Sciatic nerve (tissue), 2 donors: ENCODE measurements at regions not wholly inside any gene's neighbourhood (a gene's known extent, or its start where the extent isn't known, plus 50 kb on each side); places are given as distances from the start of the nearest gene placed in this dataset.

Experiments
- ATAC-seq: fragments of 200-7000 bp; cut with Tn5 transposase; one replicate; pipeline ENCODE4 v1.9.1; 2020; ENCODE audit warnings: mild to moderate bottlenecking, moderate library complexity
- DNase-seq: peaks from one replicate; pipeline ENCODE4 v3.0.0-alpha.2; 2020; ENCODE audit warnings: low spot score
- intact Hi-C: fragments of 100-400 bp; cut with DNase I; formaldehyde crosslinking; loops from one replicate; pipeline ENCODE4 v1.14.2; 2022
- donor health status: DM: no; HTN: no; CAD: no.
- donor health status: DM: no; HTN: no; CAD: no.

DNA sequence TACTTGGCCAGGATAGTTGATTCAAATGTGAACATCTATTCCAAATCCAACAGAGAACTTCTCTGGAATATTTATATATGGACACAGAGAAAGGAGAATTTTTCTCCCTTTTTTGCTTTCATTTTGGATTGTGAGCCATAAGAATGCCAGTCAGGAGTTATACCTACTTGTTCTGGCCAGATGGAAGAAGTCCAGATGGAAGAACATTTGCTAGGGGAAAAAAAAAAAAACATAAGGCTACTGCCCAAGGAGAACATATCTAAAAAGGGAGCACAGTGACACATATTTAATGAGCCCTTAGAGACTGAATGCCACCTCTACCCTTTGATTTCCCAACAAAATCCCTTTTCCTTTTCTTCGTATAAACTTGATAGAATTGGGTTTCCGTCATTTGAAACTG is 61.7 kb upstream of the PPP2R2B start:
- no peak for DNase-seq
- ATAC-seq: no peak
- intact Hi-C loops: no loop called here

DNA sequence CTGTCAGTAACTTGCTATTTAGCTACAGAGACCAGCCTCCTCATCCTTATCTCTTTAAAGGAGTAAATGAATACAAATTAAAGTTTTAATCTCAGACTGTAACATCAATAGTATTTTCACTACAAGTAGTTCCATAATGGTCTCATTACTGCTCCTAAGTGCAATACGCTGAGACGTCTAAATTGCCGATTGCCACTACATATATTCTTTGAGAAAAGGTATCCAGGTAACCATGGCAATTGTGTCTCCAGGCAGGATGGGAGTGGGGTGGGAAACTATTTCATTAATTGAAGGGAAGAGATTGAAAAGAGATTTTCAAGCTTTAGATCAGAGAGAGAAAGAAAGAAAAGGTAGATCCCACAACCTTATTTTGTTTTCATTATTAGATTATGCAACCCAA is 65.5 kb upstream of the PPP2R2B start:
- DNase-seq (no peak), ATAC-seq (no peak)
- intact Hi-C loops: no loop called here

DNA sequence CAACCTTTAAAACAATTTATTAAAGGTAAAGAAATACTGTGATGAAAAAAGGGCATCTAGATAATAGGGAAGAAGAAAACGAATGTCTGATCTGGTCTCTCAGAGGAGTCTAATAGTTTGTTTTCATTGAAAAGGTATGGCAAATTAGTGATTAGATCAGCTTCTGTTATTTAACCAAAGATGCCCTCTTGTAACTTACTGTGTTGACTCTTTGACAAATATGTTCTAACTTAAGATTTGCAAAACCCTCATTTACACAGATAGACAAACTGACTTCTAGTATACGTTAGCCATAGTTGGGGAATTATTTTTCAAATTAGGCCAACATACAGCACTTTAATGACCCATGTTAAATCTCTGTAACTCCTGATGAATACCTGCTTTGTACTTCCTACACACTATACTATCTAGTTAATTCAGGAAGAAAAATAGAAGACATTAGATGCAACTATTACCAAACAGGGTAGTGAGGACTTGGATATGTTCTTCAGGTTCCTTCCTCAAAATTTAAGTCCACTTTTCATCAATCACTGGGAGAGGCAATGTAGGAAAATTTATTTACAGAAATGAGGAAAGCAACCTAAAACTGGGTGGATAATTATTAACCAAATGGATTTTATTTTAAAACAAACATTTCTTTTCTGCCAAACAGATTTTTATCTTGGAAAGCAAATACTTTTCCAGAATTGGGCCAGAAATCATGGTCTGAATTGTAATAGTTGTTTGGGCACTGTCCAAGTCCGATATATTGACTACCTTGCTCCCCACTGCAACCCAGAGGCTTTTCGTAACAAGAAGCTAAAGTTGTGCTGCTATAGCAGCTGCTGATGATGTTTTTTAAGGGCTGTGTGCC is 66.4 kb upstream of the PPP2R2B start:
- ATAC-seq: no peak
- intact Hi-C loops: no loop called here

DNA sequence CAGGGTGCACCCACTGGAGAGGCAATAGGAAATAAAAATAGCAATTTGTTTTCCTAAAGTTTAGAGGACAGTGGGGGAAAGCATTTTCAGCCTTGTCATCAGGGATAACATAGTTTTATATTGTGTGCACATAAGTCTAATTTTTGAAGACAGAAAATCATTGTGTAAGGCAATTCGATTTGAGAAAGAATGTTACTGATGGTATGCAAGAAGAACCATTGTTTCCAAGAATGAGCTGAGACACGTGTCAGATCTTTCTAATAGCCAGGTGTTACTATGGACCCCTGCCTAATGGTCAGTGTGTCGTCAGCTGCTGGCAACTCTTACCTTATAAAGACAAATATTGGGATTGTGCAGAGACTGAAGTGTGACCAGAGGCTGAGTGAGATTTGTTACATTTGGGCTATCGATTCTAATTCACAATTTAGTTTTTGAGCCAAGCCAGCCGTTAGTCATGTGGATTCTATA is 67.1 kb upstream of the PPP2R2B start:
- intact Hi-C loops: no loop called here
- no peak for ATAC-seq
- DNase-seq: no peak

More for the DNA sequence above, 66.4 kb upstream of the PPP2R2B start:
- no peak for DNase-seq

DNA sequence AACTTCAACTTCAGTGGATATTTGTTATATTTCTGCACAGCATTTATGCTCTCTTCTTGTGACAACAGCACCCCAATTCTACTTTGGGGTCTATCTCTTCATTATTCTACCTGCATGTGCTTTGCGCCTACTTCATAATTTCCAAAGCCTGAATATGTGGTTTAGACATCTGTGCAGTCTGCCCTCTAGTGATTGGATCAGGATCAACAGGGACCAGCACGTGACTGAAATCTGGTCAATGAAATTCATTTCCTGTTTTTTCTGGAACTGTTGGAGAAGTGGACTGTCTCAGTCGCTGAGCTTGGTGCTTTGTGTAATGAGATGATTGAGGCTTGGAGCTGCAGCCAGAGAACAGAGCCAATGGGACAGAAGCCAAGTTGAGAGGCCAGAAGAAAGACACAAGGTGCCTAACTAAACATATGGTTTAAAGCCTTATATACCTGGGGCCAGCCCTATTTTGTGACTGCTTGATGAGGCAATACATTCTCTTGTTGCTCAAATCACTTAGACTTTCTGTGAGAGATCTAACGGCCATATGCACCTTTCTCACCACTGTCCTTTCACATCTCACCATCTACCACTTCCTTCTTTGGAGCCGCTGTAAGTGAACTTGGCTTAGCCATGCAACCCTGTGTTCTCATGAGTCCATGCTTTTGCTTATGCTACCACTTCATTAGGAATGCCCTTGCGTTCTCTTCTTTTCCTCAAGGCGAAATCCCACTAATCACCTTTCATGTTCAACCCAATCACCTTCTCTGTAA is 68.8 kb upstream of the PPP2R2B start:
- no peak for ATAC-seq
- intact Hi-C loops: no loop called here
- DNase-seq: no peak

DNA sequence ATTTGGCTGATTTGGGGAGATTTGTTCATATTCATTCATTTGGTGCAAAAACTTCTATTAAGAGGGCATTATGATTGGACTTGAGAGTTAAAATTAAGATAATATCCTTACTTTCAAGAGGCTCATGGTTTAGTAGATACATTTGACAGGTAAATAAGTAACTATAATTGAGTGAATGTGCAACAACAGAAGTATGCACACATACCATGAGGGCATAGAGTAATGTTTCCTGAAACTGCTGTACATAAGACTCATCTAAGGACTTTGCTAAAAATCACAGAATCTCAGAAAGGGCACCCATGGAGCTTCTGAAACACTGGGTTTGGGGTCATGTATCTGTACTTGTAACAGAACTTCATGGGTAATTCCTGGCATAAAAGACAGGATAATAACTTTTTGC is 70.1 kb upstream of the PPP2R2B start:
- intact Hi-C loops: no loop called here
- ATAC-seq: no peak
- no peak for DNase-seq

GRCh38 chr5:146952168-146952567 is 73.6 kb upstream of the PPP2R2B start:
- DNase-seq (no peak), ATAC-seq (no peak)
- intact Hi-C loops: no loop called here

DNA sequence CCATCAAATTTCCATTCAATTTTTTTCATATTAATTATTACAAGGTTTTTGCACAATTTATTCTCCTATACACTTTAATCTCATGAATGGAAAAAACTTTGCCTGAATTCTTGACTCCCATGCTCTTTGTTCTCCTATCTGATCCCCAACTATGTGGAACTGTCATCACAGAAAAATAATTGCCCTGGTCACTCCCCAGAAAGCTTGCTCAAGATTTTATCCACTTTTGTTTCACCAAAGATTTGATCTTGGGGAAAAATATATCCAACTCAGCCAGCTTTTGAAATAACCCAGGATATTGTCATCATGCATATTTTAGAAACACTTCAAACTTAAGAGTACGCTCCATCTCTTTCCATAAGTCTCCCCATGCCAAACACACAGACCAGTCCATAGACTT is 77.7 kb upstream of the PPP2R2B start:
- ATAC-seq: no peak
- intact Hi-C loops: no loop called here
- DNase-seq: no peak

DNA sequence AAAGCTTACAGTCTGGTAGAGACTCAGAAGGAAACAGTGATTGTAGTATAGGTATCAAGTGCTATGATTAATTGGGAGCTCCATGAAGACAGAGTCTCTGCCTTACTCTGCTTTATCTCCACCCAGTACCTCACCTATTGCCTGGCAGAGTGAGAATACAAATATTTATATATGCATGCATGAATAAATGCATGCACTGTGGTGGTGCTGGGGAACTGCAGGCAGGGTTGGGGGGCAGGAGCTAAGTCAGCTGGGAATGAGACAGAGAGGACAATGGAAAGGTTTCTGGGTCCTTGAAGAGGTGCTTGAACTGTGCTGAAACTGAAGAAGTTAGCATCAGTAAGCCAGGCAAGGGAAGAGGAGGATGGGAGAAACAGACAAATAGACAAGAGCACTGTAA is 80.8 kb upstream of the PPP2R2B start:
- intact Hi-C loops: no loop called here
- DNase-seq: no peak
- no peak for ATAC-seq

DNA sequence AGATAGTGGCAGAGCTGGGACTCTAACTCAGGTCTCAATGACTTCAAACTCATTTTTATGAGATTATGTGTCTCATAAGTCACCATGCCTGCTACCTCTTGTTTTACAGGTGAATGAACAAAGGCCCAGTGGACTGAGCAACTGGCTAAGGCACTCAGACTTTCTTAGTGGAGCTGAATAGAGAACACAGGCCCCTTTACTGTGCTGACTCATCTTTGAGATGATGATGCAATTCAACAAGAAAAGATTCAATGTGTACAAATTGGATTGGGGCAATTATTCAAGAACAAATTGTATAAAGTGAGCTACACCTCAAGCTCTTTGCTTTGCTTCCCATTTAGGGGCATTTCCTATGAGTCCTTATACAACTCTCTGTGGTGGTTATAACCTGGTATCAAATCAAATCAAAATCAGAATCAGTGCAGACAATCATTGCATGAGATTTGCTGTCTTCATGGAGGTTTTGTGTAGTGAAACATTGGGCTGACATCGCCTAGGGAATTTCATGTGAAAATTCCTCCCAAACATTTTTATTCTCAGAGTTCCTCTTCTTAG is 84.3 kb upstream of the PPP2R2B start:
- no peak for ATAC-seq
- no peak for DNase-seq
- intact Hi-C loops: no loop called here

GRCh38 chr5:146965761-146966659 is 87.5 kb upstream of the PPP2R2B start:
- intact Hi-C loops: no loop called here
- ATAC-seq: peak; percentile 92

GRCh38 chr5:146967646-146968045 is 89.1 kb upstream of the PPP2R2B start:
- no peak for ATAC-seq
- intact Hi-C loops: no loop called here
- DNase-seq: no peak

More at GRCh38 chr5:146965761-146966659, 87.5 kb upstream of the PPP2R2B start:
- DNase-seq: peak; percentile 57

DNA sequence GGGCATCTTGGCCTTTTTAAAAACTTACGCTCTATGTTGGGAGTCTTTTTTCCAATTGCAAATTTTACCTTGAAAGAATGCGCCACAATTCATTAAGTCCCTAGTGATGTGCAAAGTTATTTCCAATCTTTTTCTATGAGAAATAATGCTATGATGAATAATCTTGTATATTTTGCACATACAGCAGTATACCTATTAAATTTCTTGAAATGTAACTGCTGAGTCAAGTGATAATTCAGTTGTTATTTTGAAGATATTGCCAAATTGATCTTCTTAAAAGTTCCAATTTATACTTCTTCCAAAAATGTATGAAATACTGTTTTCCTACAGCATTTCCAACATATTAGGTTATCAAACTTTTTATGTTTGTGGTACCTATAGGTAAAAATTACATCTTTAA is 92.8 kb upstream of the PPP2R2B start:
- DNase-seq (no peak), ATAC-seq (no peak)

GRCh38 chr5:146986469-146986868 is 107.9 kb upstream of the PPP2R2B start:
- DNase-seq (no peak), ATAC-seq (no peak)
- intact Hi-C loops: no loop called here

More for the DNA sequence above, 92.8 kb upstream of the PPP2R2B start:
- intact Hi-C loops: no loop called here

DNA sequence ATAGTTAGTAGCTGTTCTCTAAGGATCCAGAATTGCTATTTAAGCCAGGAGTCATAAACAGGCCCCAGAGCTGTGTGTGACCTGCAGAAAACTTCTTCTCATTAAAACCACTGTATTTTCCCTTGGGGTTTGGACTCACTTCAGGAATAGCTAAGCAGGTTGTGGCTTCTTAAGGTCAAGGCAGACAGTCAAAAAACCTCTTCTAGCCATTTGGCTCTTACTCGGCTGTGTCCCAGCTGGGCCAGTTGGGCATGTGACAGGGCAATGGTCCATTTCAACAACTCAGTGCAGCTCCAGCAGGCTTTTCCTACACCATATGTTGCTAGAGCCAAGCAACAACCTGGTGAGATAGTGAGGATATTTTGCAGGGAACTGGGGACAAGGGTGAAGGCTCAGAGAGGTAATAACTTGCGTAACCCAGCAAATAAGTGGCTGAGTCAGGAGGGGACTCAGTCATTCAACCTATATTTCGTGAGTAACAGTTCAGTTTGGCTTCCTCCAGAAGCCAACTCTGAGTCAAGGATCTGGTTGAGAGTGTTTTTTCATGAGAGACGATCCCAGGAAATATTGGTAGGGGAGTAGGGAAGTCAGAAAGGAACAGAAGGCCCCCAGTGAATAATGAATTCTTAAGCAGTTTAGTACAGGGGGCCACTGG is 115.4 kb upstream of the PPP2R2B start:
- ATAC-seq: no peak
- no peak for DNase-seq
- intact Hi-C loops: no loop called here

GRCh38 chr5:146995878-146996277 is 117.3 kb upstream of the PPP2R2B start:
- DNase-seq (no peak), ATAC-seq (no peak)
- intact Hi-C loops: no loop called here

GRCh38 chr5:147015405-147015804 is 136.8 kb upstream of the PPP2R2B start:
- DNase-seq: no peak
- no peak for ATAC-seq
- intact Hi-C loops: no loop called here

DNA sequence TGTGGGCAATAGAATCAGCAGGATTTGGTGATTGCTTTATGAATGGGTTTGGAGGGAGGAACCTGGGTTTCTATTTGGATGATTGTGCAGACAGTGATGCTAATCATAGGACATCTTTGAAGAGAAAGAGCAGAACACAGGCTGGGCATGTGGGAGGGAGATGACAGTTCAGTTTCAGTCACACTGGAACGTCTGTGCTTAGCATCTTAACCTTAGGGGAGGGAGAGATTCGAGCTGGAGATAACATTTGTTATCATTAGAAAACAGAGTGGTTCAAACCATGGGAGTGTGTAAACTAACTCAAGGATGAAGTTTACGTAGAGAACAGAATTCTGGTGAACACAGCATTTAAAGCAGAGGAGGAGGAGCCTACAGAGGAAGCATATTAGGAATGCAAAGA is 138.6 kb upstream of the PPP2R2B start:
- DNase-seq: no peak
- ATAC-seq: no peak
- intact Hi-C loops: no loop called here

DNA sequence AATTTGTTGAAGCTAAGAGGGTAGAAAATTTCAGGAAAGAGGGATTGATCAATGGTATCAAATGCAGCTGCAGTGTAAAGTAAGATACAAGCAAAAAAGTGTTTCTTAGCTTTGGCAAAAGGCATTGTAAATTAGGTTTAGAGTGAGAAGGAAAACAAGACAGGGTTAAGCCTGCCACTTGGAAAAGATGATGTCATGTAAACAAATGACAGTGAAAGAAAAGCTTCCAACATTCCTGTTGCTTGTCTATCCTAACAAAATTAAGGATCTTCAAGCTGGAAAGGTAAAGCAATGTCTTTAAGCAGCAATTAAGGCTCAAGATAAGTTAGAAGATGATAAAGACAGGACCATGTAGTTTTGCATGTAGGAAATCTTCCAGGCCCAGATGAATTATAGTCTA is 139.1 kb upstream of the PPP2R2B start:
- intact Hi-C loops: no loop called here
- DNase-seq (no peak), ATAC-seq (no peak)
